Cerebellar nuclear complex (tissue), 1 donor: ENCODE measurements at regions not wholly inside any gene's neighbourhood (a gene's known extent, or its start where the extent isn't known, plus 50 kb on each side); places are given as distances from the start of the nearest gene placed in this dataset.

Experiments used
- DNase-seq, 2 experiments: peaks; one replicate each; lab custom pipeline; 2025; lab: John Stamatoyannopoulos, UW

DNA sequence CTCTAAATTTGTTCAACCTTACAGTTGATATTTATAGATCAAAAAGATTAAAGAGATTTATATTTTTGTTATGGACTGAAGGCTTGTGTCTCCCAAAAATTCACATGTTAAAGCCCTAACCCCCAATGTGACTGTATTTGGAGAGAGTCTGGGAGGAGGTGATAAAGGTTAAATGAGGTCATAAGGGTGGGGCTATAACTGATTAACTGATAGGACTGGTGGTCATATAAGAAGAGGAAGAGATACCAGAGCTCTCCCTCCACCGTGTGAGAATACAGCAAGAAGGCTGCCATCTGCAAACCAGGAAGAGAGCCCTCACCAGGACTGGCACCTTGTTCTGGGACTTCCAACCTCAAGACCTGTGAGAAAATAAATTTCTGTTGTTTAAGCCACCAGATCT, 264.3 kb downstream of the ENC1 start:
- DNase-seq = no peak

DNA sequence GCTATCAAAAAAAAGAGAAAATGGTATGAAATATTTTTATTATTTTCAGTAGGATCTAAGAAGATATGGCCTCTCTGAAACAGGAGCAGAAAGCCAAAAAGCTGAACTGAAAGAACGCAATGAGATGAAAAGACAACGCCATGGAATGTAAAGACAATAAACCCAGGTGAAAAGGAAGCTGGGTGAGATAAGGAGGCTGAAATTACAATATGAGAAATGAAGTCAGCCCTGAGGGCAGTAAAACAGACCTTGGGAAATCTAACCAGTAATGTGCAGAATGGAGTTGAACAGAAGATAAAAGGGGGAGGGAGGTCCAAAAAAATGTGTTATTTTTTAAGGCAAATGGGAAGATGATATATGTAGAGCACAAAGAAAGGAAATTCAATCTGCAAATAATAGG, 265.3 kb downstream of the ENC1 start:
- DNase-seq = no peak

DNA sequence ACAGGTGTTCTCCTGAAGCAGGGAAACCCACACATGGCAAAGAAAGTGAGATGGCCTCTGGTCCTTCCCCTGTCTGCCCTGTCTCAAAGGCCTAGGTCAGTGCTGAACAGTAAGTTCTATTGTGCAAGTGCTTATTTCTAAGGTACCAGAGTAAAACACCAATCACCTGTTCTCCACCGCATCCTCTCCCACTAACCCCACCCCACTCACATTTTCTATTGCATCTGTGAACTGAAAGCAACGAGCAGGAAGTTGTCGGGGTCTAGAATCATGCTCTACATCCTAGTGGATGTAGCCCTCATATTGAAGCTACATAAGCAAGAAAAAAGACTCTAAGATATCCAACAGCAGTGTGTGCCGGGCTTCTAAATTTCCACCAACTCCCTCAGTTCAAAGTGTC, 265.9 kb downstream of the ENC1 start:
- no peak for DNase-seq

DNA sequence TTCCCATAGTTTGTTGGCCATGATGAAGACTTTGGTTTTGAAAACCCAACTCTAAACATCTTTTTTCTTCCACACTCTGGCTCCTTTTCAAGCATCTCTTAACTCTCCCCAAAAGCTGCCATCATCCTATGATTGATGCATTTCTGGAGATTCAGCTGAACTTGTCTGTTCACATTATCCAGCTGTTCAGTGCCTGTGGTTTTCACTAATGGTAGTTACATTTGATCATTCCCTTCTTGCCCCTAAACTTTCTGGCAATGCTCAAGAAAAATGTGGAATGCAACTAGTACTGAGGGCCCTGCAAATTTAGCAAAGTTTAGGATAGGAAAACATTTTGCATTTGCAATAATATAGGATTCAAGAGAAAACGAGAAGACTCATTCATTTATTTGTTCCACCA, 267.5 kb downstream of the ENC1 start:
- DNase-seq = no peak

- DNase-seq = no peak
These were observed 267.9 kb downstream of the ENC1 start for GRCh38 chr5:74372502-74373064.

- DNase-seq = no peak
These were observed 268.5 kb downstream of the ENC1 start for GRCh38 chr5:74372051-74372450.

DNA sequence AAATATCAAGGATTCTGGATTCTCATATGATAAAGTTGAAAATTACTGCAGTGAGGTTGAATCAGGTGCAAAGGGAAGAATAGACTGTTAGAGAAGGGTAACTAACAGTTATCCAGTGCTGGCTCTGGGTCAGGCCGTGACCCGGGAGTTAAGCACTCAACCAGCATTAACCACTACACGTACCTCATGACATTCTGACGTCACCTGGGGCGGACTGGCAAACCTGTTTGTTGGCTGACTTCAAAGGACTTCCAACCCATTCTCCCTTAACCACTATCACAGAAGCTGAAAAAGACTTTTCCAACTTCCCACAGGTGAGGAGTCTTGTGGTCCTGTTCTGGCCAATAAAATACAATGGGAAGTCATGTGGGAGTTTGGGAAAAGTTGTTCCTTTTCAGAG, 268.9 kb downstream of the ENC1 start:
- DNase-seq = no peak

DNA sequence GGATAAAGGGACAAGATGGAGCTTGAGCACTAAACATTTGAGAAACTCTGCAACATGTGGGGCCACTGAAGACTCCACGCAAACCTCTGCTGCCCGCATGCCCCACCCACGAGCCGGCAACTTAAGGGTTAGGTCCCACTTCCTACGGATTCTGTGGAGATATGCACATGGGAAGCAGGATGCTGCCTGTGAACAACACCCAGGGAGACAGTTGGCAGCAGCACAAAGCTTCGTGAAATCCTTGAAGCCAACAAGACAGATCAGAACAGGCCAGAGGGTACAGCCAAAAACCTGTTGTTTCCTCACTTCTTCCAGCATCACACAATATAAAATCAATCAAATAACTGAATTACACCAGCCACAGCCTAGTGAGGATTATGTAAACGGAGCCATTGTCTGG, 270.4 kb downstream of the ENC1 start:
- no peak for DNase-seq

DNA sequence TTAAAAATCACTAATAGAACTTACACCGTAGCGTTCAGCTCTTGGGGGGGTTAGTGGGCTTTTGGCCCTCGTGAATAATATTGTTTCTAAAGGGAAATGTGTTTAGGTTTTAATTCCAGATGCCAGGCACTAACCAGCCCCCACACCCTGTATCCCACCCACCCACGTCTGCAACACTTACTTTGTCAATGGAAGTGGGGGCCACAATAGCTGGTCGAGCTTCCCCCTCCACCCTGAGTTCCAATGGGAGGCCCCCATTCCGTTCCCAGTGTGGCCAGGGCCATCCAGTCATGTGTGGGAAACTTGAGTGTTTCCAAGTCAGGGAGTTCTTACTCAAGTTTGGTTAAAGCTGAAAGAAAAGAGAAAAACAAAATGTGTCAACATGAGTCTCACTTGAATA, 271.4 kb downstream of the ENC1 start:
- DNase-seq = no peak

DNA sequence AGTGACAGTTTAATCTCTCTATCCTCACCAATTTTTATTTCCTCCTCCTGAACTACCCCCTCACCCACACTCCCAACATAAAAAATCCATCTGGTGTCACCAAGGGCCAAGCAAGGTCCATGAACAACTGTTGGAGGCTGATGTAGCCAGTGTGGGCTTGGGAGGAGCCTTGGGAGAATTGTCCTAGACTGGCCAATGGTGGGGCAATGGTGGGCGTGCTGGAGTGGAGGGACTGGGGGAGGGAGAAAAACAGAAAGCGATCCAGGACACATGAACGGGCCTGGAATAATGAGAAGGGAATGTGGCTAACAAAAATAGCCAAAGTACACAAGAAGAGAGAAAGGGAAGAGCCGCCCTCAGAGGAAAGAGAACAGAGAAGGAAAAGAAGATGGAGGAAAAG, 272.6 kb downstream of the ENC1 start:
- no peak for DNase-seq

GRCh38 chr5:74367241-74367733, 273.2 kb downstream of the ENC1 start:
- no peak for DNase-seq

DNA sequence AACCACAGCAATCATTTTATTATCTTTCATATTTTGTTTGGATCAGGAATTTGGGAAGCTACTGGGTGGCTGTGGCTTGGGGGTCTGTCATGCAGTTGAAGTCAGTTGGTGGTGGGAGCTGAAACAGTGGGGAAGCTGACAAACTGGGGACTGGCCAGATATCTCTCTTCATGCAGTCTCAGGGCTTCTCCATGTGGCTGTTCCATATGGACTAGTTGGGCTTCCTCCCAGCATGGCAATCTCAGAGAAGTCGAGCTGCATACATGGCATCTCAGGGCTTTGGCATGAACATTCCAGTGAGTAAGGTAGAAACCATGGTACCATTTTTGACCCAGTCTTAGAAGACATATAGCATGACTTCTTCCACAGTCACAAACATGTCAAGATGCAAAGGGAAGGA, 274.8 kb downstream of the ENC1 start:
- DNase-seq = no peak

- no peak for DNase-seq
These were observed 276.0 kb downstream of the ENC1 start for GRCh38 chr5:74364507-74364906.

DNA sequence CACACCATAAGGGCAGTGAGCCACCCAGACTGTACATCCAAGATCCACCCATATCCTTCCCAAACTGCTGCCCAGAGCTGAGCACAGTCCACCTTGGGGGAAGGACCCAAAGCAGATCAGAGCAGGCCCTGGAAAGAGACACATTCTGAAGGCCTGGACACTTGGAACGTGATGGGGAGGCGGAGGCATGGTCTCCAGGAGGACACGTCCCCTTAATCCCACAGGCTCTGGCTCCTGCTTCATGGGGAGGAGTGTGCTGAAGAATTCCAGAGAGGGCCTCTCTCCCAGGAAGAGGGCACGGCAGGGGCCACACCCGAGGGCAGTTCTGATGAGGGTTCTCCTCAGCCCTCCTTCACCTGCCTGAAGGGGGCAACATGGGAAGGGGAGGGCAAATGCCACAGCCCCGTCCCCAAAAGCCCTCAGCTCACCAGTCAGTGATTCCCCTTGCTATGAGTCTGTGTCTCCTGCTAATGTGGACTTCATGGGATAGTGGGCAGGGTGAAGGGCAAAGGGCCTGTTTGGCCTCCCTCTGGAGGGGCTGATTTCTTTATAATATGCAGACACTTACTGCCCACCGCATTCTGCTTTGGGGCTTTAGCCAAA, 276.8 kb downstream of the ENC1 start:
- no peak for DNase-seq

GRCh38 chr5:74361406-74362358, 278.8 kb downstream of the ENC1 start:
- no peak for DNase-seq

GRCh38 chr5:74360535-74361210, 279.9 kb downstream of the ENC1 start:
- DNase-seq = no peak

DNA sequence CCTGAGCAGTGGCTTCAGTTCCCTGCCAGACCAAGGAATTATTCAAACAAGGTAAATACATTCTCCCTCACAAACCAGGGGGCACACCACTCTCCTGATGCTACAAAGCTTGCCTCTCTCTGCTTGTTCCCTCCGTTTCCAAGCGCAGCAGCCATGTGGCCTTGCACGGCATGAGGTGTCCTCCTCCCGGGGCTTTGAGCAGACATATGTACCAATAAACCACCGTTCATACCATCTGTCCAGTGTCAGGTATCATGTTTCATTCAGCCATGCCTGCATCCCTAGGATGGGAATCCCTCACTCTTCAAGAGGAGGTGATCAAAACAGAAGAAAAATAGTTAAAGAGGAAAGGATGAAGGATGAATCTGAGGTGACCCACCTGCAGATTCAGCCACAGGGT, 282.7 kb downstream of the ENC1 start:
- no peak for DNase-seq

DNA sequence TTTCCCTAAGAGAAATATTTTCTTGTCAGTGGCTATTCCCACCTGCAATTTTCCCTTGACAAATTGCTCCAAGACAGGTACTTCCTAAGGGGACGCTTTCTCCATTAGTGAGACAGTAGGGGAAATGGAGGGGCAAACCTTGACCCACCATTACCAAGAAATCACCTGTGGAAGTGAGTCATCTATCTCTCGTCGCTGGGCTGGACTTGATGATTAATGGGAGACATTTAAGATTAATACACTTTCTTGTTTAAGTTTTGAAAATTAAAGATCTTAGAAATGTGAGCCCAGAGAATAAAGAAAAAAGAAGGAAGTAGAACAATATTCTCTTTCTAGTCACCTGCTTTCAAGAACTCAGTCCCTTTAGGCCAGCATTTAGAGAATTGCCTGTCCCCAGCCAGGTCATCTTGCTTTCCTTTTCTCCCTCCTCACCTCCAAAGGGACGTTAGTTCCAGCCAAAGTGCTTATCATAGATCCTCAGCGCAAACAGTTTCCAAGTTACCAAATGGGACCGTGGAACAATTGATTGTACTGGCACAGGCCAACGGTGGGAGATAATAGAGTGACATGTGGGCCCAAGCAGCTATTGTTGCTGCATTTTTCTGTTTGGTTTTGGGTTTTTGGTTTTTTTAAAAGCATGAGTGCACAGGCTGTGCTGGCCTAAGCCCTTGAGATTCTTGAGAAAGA, 284.4 kb downstream of the ENC1 start:
- DNase-seq = no peak

DNA sequence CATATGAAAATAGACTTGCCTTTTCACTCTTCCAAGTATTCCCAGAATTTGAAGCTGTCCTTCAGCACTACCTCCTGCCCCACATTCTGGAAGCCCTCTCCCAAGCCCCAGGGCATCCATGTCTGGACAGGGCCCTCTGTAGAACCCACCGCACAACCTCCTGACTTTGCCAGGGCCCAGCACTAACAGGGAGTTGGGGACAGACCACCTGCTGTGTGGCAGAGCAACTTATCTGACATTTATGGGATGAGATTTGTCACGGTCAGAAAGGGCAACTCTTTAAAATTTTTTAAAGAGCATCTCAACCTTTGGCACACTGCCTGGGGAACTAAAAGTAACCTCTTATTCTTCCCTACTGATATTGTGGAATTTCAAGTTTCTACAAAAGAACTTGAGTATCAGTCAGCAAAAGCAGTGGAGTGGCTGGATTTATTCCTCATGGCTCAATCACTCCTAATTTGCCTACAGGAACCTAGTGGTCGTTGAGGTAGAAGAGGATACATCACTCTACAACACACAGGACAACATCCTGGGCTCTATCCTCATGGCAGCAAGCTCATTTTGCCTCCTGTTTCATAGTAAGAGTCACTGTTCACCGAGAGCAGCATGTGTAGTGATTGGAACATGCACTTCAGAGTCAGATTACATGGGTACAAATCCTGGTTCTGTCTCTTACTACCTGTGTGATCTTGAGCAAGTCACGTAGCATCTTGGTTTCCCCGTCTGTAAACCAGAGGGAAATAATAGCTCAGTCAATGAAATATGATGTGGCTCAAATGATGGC, 285.3 kb downstream of the ENC1 start:
- DNase-seq = no peak

DNA sequence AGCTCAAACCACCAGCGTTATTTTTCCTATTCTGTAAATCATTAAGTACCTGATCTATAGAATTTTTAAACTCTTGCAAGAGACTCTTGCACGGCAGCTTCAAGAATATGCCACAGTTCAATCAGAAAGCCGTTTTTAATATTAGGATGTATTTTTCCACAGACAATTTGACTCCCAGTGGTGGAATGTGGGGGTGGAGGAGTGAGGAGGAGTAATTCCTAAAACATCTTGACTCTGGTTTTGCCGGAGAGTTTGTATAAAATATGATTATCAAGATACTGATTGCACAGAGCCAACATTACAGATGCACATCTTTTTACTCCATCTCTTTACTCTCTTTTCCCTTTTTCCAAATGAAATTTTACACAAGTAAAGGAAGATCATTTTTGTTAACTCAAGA, 288.3 kb downstream of the ENC1 start:
- no peak for DNase-seq
